ENCODE measurements at regions not wholly inside any gene's neighbourhood (a gene's known extent, or its start where the extent isn't known, plus 50 kb on each side); places are given as distances from the start of the nearest gene placed in this dataset.

DNA sequence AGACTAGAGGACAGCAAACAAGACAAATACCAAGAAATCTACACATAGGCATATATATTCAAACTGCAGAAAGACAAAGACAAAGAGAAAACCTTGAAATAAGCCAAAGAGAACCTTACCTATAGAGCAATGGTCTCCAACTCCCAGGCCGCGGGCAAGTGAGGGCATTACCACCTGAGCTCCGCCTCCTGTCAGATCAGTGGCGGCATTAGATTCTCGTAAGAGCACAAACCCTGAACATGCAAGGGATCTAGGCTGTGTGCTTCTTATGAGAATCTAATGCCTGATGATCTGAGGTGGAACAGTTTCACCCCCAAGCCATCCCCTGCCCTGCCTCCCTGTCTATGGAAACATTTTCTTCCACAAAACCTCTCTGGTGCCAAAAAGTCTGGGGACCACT is 101.0 kb upstream of the MRPS30 start:
- Histone ChIP-seq H3K4me1 (ENCODE audit: control insufficient read depth, insufficient read depth, low read length) (no peaks in the 10 kb centered on the region), H3K9me3 (ENCODE audit: control insufficient read depth, insufficient read depth, low read length) (no peaks in the 10 kb centered on the region), H3K4me2 (ENCODE audit: low read depth, low read length) (no peak overlapping the region), H2BK15ac (ENCODE audit: low read depth, low read length) (no peak overlapping the region), H4K5ac (ENCODE audit: low read depth, low read length) (no peak overlapping the region), H2AFZ (replicated peaks; ENCODE audit: low read length, poor library complexity) (no peak overlapping the region), H4K91ac (ENCODE audit: insufficient read depth, low read depth, low read length) (no peak overlapping the region), H3K36me3 (ENCODE audit: control insufficient read depth, insufficient read depth, low read length) (no peaks in the 10 kb centered on the region), H2AK9ac (replicated peaks; ENCODE audit: low read depth, low read length, poor library complexity) (no peak overlapping the region), H3K27me3 (ENCODE audit: control insufficient read depth, insufficient read depth, low read length) (no peaks in the 10 kb centered on the region), H3K4ac (ENCODE audit: low read depth, low read length) (no peak overlapping the region), H3K14ac (replicated peaks; ENCODE audit: low read depth, low read length) (no peak overlapping the region), H3K18ac (ENCODE audit: low read depth, low read length) (no peak overlapping the region), H3K4me3 (ENCODE audit: insufficient read depth, low read depth, low read length) (no peak overlapping the region), H3K23ac (ENCODE audit: low read depth, low read length) (no peak overlapping the region), H3K56ac (ENCODE audit: extremely low read depth, insufficient read depth, low read length) (no peak overlapping the region), H2BK120ac (ENCODE audit: low read depth, low read length) (no peak overlapping the region), H2BK20ac (ENCODE audit: low read depth, low read length) (no peak overlapping the region), H3K9me1 (ENCODE audit: insufficient read depth, low read length) (no peaks in the 10 kb centered on the region), H3K79me1 (ENCODE audit: low read depth in 1 of 2, low read length in 2 of 2) (no peaks in the 10 kb centered on the region), H3K9ac (ENCODE audit: low read depth, low read length) (no peak overlapping the region), H3K27ac (ENCODE audit: insufficient read depth, low read length) (no peak overlapping the region), H2BK5ac (ENCODE audit: low read depth, low read length, poor library complexity, severe bottlenecking) (no peak overlapping the region), H2AK5ac (ENCODE audit: low read depth, low read length) (no peak overlapping the region), H4K8ac (ENCODE audit: low read depth in 2 of 2, low read length in 2 of 2) (no peak overlapping the region), H4K20me1 (ENCODE audit: insufficient read depth, low read length) (no peaks in the 10 kb centered on the region)
- dilution Hi-C loops (cut with HindIII; ENCODE audit: low sequenced_read_pairs, unreplicated experiment) = no loop called here
- in situ Hi-C loops (cut with MboI; ENCODE audit: low sequenced_read_pairs) = no loop called here
- TF ChIP-seq MAZ (IDR thresholded peaks at IDR 0.05; ENCODE audit: borderline replicate concordance, low read depth, low read length) (no peak), FOS (IDR thresholded peaks at IDR 0.05; ENCODE audit: low read depth, low read length) (no peak), POLR2A (IDR thresholded peaks at IDR 0.05; ENCODE audit: low read depth, low read length) (no peak), RFX5 (IDR thresholded peaks at IDR 0.05; ENCODE audit: low read depth, low read length) (no peak), SMC3 (IDR thresholded peaks at IDR 0.05; ENCODE audit: low read depth, low read length) (no peak), RAD21 (IDR thresholded peaks at IDR 0.05; ENCODE audit: low read length) (no peak), MAFK (IDR thresholded peaks at IDR 0.05; ENCODE audit: low read depth, low read length) (no peak), CEBPB (IDR thresholded peaks at IDR 0.05; ENCODE audit: low read depth, low read length) (no peak)
- TF ChIP-seq, protein P1, sequence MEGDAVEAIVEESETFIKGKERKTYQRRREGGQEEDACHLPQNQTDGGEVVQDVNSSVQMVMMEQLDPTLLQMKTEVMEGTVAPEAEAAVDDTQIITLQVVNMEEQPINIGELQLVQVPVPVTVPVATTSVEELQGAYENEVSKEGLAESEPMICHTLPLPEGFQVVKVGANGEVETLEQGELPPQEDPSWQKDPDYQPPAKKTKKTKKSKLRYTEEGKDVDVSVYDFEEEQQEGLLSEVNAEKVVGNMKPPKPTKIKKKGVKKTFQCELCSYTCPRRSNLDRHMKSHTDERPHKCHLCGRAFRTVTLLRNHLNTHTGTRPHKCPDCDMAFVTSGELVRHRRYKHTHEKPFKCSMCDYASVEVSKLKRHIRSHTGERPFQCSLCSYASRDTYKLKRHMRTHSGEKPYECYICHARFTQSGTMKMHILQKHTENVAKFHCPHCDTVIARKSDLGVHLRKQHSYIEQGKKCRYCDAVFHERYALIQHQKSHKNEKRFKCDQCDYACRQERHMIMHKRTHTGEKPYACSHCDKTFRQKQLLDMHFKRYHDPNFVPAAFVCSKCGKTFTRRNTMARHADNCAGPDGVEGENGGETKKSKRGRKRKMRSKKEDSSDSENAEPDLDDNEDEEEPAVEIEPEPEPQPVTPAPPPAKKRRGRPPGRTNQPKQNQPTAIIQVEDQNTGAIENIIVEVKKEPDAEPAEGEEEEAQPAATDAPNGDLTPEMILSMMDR (conservative IDR thresholded peaks at IDR 0.05; ENCODE audit: low read depth, low read length) = no peak
- ChIA-PET POLR2A (ENCODE audit: unreplicated experiment) (no interaction called here), CTCF (no interaction called here)
- no TSS peak for BruUV-seq (replicated peaks)
- ATAC-seq (ENCODE audit: low read depth) = no peak
- no CpG with 5 or more reads among the region's 5 CpGs for WGBS, 2 experiments (ENCODE audit: extremely low coverage in 2 of 2, insufficient read length in 1 of 2)
- intact Hi-C loops (cut with micrococcal nuclease) = no loop called here
- DNase-seq = no peak

Measured in IMR-90 (cell line).